ENCODE measurements at regions not wholly inside any gene's neighbourhood (a gene's known extent, or its start where the extent isn't known, plus 50 kb on each side); places are given as distances from the start of the nearest gene placed in this dataset.

- Histone ChIP-seq H3K27me3 (no peaks in the 10 kb centered on the region), H3K4me1 (no peaks in the 10 kb centered on the region), H3K27ac (no peak overlapping the region), H3K36me3 (no peaks in the 10 kb centered on the region), H3K4me3 (no peak overlapping the region), H3K9me3 (no peaks in the 10 kb centered on the region)
- TF ChIP-seq POLR2AphosphoS5 (IDR thresholded peaks at IDR 0.05; ENCODE audit: insufficient read depth in 1 of 2, low read depth in 1 of 2) (no peak), CTCF (IDR thresholded peaks at IDR 0.05) (no peak), POLR2A (IDR thresholded peaks at IDR 0.05) (no peak)
- DNase-seq (ENCODE audit: extremely low spot score in 2 of 2): no peak
- intact Hi-C loops (cut with DNase I): no loop called here
These were observed 195.7 kb upstream of the ATP11B start for GRCh38 chr3:182597621-182598041.

- Histone ChIP-seq H3K9me3 (no peaks in the 10 kb centered on the region), H3K4me3 (no peak overlapping the region), H3K4me1 (no peaks in the 10 kb centered on the region), H3K27ac (no peak overlapping the region), H3K36me3 (no peaks in the 10 kb centered on the region), H3K27me3 (no peaks in the 10 kb centered on the region)
- intact Hi-C loops (cut with DNase I): no loop called here
- no peak for DNase-seq (ENCODE audit: extremely low spot score in 2 of 2)
- TF ChIP-seq POLR2A (IDR thresholded peaks at IDR 0.05) (no peak), POLR2AphosphoS5 (IDR thresholded peaks at IDR 0.05; ENCODE audit: insufficient read depth in 1 of 2, low read depth in 1 of 2) (no peak), CTCF (IDR thresholded peaks at IDR 0.05) (no peak)
These were observed 191.7 kb upstream of the ATP11B start for GRCh38 chr3:182601597-182601996.

- no peaks in the 10 kb centered on the region for H3K36me3 ChIP-seq
- no peaks in the 10 kb centered on the region for H3K27me3 ChIP-seq
- no peak overlapping the region for H3K4me3 ChIP-seq
- TF ChIP-seq POLR2AphosphoS5 (IDR thresholded peaks at IDR 0.05; ENCODE audit: insufficient read depth in 1 of 2, low read depth in 1 of 2): no peak
- TF ChIP-seq POLR2A (IDR thresholded peaks at IDR 0.05): no peak
- no peak for TF ChIP-seq CTCF (IDR thresholded peaks at IDR 0.05)
- DNase-seq (ENCODE audit: extremely low spot score in 2 of 2): no peak
- intact Hi-C loops (cut with DNase I): no loop called here
- no peaks in the 10 kb centered on the region for H3K9me3 ChIP-seq
- no peaks in the 10 kb centered on the region for H3K4me1 ChIP-seq
- H3K27ac ChIP-seq: no peak overlapping the region
These were observed 189.8 kb upstream of the ATP11B start for GRCh38 chr3:182603501-182603900.

- no peak for DNase-seq (ENCODE audit: extremely low spot score in 2 of 2)
- H3K4me3 ChIP-seq: no peak overlapping the region
- no peaks in the 10 kb centered on the region for H3K4me1 ChIP-seq
- no peak overlapping the region for H3K27ac ChIP-seq
- no peaks in the 10 kb centered on the region for H3K9me3 ChIP-seq
- intact Hi-C loops (cut with DNase I): no loop called here
- no peaks in the 10 kb centered on the region for H3K36me3 ChIP-seq
- TF ChIP-seq POLR2A (IDR thresholded peaks at IDR 0.05): no peak
- no peak for TF ChIP-seq CTCF (IDR thresholded peaks at IDR 0.05)
- TF ChIP-seq POLR2AphosphoS5 (IDR thresholded peaks at IDR 0.05; ENCODE audit: insufficient read depth in 1 of 2, low read depth in 1 of 2): no peak
- no peaks in the 10 kb centered on the region for H3K27me3 ChIP-seq
These were observed 187.3 kb upstream of the ATP11B start for GRCh38 chr3:182605882-182606611.

- H3K27ac ChIP-seq: no peak overlapping the region
- intact Hi-C loops (cut with DNase I): no loop called here
- H3K27me3 ChIP-seq: no peaks in the 10 kb centered on the region
- TF ChIP-seq CTCF (IDR thresholded peaks at IDR 0.05) (no peak), POLR2A (IDR thresholded peaks at IDR 0.05) (no peak), POLR2AphosphoS5 (IDR thresholded peaks at IDR 0.05; ENCODE audit: insufficient read depth in 1 of 2, low read depth in 1 of 2) (no peak)
- H3K36me3 ChIP-seq: no peaks in the 10 kb centered on the region
- DNase-seq (ENCODE audit: extremely low spot score in 2 of 2): no peak
- no peaks in the 10 kb centered on the region for H3K4me1 ChIP-seq
- no peak overlapping the region for H3K4me3 ChIP-seq
- no peaks in the 10 kb centered on the region for H3K9me3 ChIP-seq
These were observed 186.3 kb upstream of the ATP11B start for GRCh38 chr3:182606905-182607504.

Data from vagina (tissue), 2 donors.